ENCODE measurements at regions not wholly inside any gene's neighbourhood (a gene's known extent, or its start where the extent isn't known, plus 50 kb on each side); places are given as distances from the start of the nearest gene placed in this dataset.

DNA sequence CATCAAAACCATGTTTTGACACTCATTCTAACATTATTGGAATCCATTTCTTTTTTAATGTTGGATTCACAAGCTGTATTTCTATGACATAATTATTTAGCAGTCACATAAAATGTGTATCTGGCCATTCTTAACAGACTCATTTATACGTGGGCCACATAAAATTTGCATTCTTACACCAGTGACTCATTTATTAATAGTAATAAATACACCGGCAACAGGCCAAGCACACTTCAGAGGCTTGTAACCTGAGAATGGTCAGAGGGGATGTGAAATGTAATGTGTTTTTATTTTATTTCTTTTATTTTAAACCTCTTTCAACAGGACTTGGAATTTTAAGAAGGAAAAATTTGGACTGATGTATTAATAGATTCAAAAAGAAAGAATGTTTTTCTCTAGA is 384.9 kb upstream of the RARB start:
- H2AFZ ChIP-seq (ENCODE audit: low read depth, low read length) = no peak overlapping the region
- no TSS peak for BruUV-seq (replicated peaks)
- no peaks in the 10 kb centered on the region for H3K27me3 ChIP-seq (ENCODE audit: control insufficient read depth in 2 of 2, insufficient read depth in 2 of 2, low read length in 2 of 2)
- no peak for ATAC-seq
- H3K4me2 ChIP-seq (ENCODE audit: insufficient read depth, low read length) = no peak overlapping the region
- H4K20me1 ChIP-seq (replicated peaks; ENCODE audit: control insufficient read depth, insufficient read depth, low read length) = no peaks in the 10 kb centered on the region
- intact Hi-C loops (cut with micrococcal nuclease) (no loop called here), in situ Hi-C loops (cut with MboI) (no loop called here)
- H3K9me3 ChIP-seq (replicated peaks; ENCODE audit: control insufficient read depth, insufficient read depth, low read depth, low read length) = no peaks in the 10 kb centered on the region; the same call in 1 of the 2 replicates
- H3K4me1 ChIP-seq (replicated peaks in 1 of 2; ENCODE audit: control insufficient read depth in 2 of 2, insufficient read depth in 2 of 2, low read length in 2 of 2) = no peaks in the 10 kb centered on the region
- no peak overlapping the region for H3K4me3 ChIP-seq
- WGBS (ENCODE audit: insufficient coverage, low coverage, missing lambda C conversion rate) = 5% methylated on average over 2 of the region's 2 CpGs
- H3K9me1 ChIP-seq (ENCODE audit: control insufficient read depth, insufficient read depth, low read length) = no peaks in the 10 kb centered on the region
- no peak for FAIRE-seq
- no peak overlapping the region for H3K9ac ChIP-seq (ENCODE audit: insufficient read depth in 1 of 2, low read depth in 2 of 2, low read length in 2 of 2)
- TF ChIP-seq POLR2H (tag; IDR thresholded peaks at IDR 0.05; ENCODE audit: low read depth) (no peak), HSF4 (CRISPR knock-in tag; IDR thresholded peaks at IDR 0.05; ENCODE audit: borderline replicate concordance) (no peak), ZNF77 (CRISPR knock-in tag; IDR thresholded peaks at IDR 0.05) (no peak), ZNF253 (CRISPR knock-in tag; conservative IDR thresholded peaks at IDR 0.05) (no peak), PHF8 (IDR thresholded peaks at IDR 0.05; ENCODE audit: borderline replicate concordance, low read length) (no peak), YBX1 (IDR thresholded peaks at IDR 0.05) (no peak), SP1 (CRISPR knock-in tag; IDR thresholded peaks at IDR 0.05) (no peak), U2AF2 (optimal IDR thresholded peaks at IDR 0.05; ENCODE audit: low read depth, low read length) (no peak), ZSCAN29 (IDR thresholded peaks at IDR 0.05) (no peak)
- CTCF ChIA-PET (ENCODE audit: low intra/inter-chr PET ratio) = no interaction called here
- H3K27ac ChIP-seq (ENCODE audit: extremely low read depth, low read depth, low read length) = no peak overlapping the region
- no peaks in the 10 kb centered on the region for H3K79me2 ChIP-seq (ENCODE audit: control insufficient read depth, insufficient read depth, low read length)
- POLR2A ChIA-PET = no interaction called here
- H3K36me3 ChIP-seq (ENCODE audit: control insufficient read depth, insufficient read depth, low read length) = no peaks in the 10 kb centered on the region
- DNase-seq (ENCODE audit: extremely low read depth in 1 of 4, low spot score in 3 of 4) = no peak

DNA sequence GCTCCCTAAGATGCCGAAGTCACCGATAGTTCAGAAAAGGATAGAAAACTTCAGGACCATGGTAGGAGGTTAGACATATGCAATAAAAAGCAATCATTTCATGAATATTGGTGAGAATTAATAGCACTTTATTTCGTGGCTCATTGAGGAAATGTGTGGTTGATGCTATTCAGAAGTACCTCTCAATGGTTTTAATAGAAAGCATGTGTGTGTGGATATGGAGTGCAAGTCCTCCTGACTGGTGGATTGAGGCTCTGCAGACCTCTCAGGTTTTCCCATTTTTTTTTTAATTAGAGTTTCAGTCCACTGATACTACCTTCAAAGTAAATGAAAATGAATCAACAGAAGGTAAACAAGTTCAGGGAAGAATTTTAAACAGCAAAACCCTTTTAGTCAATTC is 384.3 kb upstream of the RARB start:
- in situ Hi-C loops (cut with MboI) (no loop called here), intact Hi-C loops (cut with micrococcal nuclease) (no loop called here)
- no peak overlapping the region for H3K27ac ChIP-seq (ENCODE audit: extremely low read depth, low read depth, low read length)
- no peak overlapping the region for H3K4me2 ChIP-seq (ENCODE audit: insufficient read depth, low read length)
- POLR2A ChIA-PET = no interaction called here
- no peaks in the 10 kb centered on the region for H3K36me3 ChIP-seq (ENCODE audit: control insufficient read depth, insufficient read depth, low read length)
- no peak overlapping the region for H2AFZ ChIP-seq (ENCODE audit: low read depth, low read length)
- ATAC-seq (no peak), FAIRE-seq (no peak), DNase-seq (ENCODE audit: extremely low read depth in 1 of 4, low spot score in 3 of 4) (no peak)
- BruUV-seq (replicated peaks) = no TSS peak
- WGBS (ENCODE audit: insufficient coverage, low coverage, missing lambda C conversion rate) = 2% methylated on average over 3 of the region's 3 CpGs
- H3K9me1 ChIP-seq (ENCODE audit: control insufficient read depth, insufficient read depth, low read length) = no peaks in the 10 kb centered on the region
- H3K79me2 ChIP-seq (ENCODE audit: control insufficient read depth, insufficient read depth, low read length) = no peaks in the 10 kb centered on the region
- H3K4me3 ChIP-seq = no peak overlapping the region
- CTCF ChIA-PET (ENCODE audit: low intra/inter-chr PET ratio) = no interaction called here
- H4K20me1 ChIP-seq (replicated peaks; ENCODE audit: control insufficient read depth, insufficient read depth, low read length) = no peaks in the 10 kb centered on the region
- H3K27me3 ChIP-seq (ENCODE audit: control insufficient read depth in 2 of 2, insufficient read depth in 2 of 2, low read length in 2 of 2) = no peaks in the 10 kb centered on the region
- no peaks in the 10 kb centered on the region; the same call in 1 of the 2 replicates for H3K9me3 ChIP-seq (replicated peaks; ENCODE audit: control insufficient read depth, insufficient read depth, low read depth, low read length)
- H3K4me1 ChIP-seq (replicated peaks in 1 of 2; ENCODE audit: control insufficient read depth in 2 of 2, insufficient read depth in 2 of 2, low read length in 2 of 2) = no peaks in the 10 kb centered on the region
- H3K9ac ChIP-seq (ENCODE audit: insufficient read depth in 1 of 2, low read depth in 2 of 2, low read length in 2 of 2) = no peak overlapping the region
- TF ChIP-seq YY1 (IDR thresholded peaks at IDR 0.05; ENCODE audit: borderline replicate concordance in 1 of 3, control insufficient read depth in 1 of 3, extremely low read depth in 1 of 3, insufficient read depth in 3 of 3, insufficient read length in 1 of 3, insufficient replicate concordance in 2 of 3, low read depth in 1 of 3, low read length in 2 of 3) (no peak), ESRRA (IDR thresholded peaks at IDR 0.05; ENCODE audit: borderline replicate concordance, low read depth) (no peak), OTX1 (CRISPR knock-in tag; IDR thresholded peaks at IDR 0.05) (no peak), USF2 (CRISPR knock-in tag; IDR thresholded peaks at IDR 0.05) (no peak), CBFA2T3 (IDR thresholded peaks at IDR 0.05) (no peak)
- TF ChIP-seq, protein P1, sequence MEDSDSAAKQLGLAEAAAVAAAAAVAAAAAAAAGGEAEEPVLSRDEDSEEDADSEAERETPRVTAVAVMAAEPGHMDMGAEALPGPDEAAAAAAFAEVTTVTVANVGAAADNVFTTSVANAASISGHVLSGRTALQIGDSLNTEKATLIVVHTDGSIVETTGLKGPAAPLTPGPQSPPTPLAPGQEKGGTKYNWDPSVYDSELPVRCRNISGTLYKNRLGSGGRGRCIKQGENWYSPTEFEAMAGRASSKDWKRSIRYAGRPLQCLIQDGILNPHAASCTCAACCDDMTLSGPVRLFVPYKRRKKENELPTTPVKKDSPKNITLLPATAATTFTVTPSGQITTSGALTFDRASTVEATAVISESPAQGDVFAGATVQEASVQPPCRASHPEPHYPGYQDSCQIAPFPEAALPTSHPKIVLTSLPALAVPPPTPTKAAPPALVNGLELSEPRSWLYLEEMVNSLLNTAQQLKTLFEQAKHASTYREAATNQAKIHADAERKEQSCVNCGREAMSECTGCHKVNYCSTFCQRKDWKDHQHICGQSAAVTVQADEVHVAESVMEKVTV (CRISPR knock-in tag; IDR thresholded peaks at IDR 0.05) = no peak

Measured in K562 (cell line).